ENCODE measurements at regions not wholly inside any gene's neighbourhood (a gene's known extent, or its start where the extent isn't known, plus 50 kb on each side); places are given as distances from the start of the nearest gene placed in this dataset.
"Not testable (repeated sequence)": the region's sequence is repeated elsewhere in the genome, so short reads cannot be mapped to it uniquely, and the experiment has no call there.

GRCh38 chr3:39655718-39656117 is 153.7 kb upstream of the MYRIP start:
- not testable (repeated sequence) for DNase-seq (ENCODE audit: low read depth)

DNA sequence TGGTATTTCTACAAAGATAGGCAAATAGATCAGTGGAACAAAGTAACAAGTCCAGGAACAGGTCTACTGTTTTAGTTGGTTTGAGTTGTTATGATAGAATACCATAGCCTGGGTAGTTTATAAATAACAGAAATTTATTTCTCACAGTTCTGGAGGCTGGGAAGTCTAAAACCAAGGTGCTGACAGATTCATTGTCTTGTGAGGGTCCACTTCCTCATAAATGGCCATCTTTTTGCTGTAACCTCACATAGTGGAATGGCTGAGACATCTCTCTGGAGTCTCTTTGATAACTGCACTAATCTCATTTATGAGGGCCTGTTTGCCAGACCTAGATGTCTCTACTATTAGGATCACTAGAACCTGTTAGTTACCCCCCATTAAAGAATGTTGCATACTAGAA is 152.3 kb upstream of the MYRIP start:
- no peak for DNase-seq (ENCODE audit: low read depth)

DNA sequence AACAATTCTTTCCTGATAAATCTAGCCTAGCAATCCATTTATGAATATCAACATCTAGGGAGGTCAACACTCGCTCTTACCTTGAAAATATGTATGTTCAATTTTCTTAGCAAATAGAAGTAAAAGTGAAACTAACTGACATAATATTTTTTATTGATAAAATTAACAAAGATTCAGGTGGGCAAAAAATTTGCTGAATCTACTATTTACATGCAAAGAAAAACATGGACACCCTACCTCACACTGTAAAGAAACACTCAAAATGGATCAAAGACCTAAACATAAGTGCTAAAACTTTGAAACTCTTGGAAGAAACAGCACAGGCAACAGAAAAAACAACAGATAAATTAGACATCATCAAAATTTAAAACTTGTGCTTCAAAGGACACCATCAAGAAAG is 151.6 kb upstream of the MYRIP start:
- DNase-seq (ENCODE audit: low read depth): no peak

DNA sequence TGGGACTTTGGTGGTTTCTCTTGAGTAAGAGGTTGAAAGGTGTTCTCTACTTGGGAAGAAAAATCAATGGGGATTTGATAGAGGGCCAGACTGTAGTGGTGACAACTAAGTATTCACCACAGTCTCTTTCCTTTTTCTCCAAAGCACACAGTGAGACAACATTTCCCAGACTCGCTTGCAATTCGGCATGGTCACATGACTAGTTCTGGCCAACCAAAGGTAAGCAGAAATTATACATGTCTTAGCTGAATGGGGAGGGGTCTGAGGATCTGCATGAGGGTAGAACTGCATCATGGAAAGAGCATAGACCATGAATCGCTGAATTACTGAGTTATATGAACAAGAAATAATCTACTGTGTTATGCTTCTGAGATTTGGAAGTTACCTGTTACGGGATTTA is 144.5 kb upstream of the MYRIP start:
- DNase-seq (ENCODE audit: low read depth): no peak

- no peak for DNase-seq (ENCODE audit: low read depth)
Measured at GRCh38 chr3:39665441-39665840, 144.0 kb upstream of the MYRIP start.

GRCh38 chr3:39668420-39668819 is 141.0 kb upstream of the MYRIP start:
- peak; percentile 61 for DNase-seq (ENCODE audit: low read depth)

DNA sequence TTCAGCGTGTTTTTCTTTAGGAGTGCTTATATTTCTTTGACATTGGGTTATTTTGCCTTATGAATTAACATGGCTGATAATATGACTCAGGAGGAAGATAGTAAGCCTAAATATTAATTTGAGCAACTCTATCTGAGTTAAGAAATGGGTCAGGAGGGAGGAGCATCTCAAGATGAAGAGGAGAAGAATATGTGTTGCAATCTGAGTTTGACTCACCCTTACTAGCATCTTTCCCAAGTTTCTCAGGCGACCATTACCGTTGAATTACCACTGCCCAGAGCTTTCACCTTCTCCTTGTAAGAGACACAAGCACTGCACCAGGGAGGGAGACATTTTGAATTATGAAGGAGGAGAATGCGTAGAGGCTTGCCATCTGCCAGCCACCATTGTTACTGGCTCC is 138.3 kb upstream of the MYRIP start:
- DNase-seq (ENCODE audit: low read depth): no peak

GRCh38 chr3:39671600-39671999 is 137.8 kb upstream of the MYRIP start:
- DNase-seq (ENCODE audit: low read depth): no peak

DNA sequence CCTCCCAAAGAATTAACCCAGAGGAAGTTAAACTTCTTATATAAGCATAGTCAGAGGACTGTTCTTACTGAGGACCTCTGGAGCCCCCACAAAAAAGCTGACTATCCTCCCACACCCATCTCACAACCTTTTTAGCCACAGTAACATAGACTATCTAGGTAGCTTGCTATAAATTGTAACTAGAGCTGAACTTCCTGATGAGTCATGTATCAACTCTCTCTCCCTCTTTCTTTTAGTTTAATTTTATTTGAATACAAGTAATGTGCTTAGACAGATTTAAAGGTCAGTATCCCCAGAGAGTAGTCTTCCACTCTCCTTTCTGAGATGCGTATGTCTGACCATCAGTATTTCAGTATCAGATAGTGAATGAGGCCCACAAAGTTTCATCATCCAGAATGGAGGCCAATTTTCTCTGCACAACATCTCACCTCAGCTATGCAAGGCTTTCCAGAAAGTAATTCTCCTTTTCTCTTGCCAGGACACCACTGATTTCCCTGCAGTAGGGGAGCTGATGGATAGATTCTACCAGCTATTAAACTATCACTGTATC is 104.0 kb upstream of the MYRIP start:
- DNase-seq (ENCODE audit: low read depth): no peak

- peak; percentile 61 for DNase-seq (ENCODE audit: low read depth)
Measured at GRCh38 chr3:39707314-39707909, 102.0 kb upstream of the MYRIP start.

DNA sequence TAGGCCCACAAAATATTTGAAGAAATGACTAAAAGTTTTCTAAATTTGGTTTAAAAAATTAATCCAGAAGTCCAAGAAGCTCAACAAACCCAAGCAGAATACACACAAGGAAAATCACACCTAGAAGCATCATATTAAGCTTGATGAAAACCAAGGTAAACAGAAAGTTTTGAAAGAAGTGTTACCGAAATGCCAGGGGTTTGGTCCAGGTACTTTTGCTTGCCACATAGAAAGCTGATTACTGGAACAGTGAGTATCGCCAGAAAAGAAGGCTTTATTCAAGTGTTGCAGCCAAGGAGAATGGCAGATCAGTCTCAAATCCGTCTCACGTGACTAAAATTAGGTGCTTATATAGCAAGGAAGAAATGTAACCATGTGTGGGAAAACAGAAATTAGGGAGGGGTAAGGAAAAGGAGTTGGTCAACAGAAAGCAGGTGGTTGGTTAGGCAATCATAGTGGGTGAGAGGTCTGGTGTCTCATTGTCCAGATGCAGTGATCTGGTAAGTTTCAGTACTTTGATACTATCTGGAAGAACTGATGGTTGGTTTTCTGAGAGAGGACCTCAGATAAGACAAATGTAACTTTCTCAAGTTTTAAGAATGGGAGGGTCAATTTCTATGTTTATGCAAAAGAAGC is 96.9 kb upstream of the MYRIP start:
- no peak for DNase-seq (ENCODE audit: low read depth)

DNA sequence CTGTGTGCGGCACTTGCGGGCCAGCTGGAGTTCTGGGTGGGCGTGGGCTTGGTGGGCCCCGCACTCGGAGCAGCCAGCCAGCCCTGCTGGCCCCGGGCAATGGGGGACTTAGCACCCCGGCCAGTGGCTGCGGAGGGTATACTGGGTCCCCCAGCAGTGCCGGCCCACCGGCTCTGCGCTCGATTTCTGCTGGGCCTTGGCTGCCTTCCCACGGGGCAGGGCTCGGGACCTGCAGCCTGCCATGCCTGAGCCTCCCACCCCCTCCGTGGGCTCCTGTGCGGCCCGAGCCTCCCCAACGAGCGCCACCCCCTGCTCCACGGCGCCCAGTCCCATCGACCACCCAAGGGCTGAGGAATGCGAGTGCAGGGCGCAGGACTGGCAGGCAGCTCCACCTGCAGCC is 96.1 kb upstream of the MYRIP start:
- DNase-seq (ENCODE audit: low read depth): not testable (repeated sequence)

DNA sequence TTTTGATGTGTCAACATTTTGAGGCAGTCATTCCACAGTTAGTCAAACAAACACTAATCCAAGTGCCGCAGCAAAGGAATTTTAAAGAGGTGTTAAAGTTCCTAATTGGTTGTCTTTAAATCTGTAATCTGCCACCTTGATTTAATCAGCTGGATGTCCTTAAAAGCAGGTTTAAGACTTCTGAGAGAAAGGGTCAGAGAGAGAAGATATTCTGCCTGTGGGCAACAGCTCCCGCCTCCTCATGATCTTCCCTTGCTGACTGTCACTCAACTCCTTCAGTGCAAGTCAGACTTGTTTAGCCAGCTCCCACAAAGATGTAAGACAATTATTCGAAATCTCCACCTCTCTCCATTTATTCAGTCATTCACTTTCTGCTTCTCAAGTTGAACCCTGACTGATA is 92.6 kb upstream of the MYRIP start:
- no peak for DNase-seq (ENCODE audit: low read depth)

DNA sequence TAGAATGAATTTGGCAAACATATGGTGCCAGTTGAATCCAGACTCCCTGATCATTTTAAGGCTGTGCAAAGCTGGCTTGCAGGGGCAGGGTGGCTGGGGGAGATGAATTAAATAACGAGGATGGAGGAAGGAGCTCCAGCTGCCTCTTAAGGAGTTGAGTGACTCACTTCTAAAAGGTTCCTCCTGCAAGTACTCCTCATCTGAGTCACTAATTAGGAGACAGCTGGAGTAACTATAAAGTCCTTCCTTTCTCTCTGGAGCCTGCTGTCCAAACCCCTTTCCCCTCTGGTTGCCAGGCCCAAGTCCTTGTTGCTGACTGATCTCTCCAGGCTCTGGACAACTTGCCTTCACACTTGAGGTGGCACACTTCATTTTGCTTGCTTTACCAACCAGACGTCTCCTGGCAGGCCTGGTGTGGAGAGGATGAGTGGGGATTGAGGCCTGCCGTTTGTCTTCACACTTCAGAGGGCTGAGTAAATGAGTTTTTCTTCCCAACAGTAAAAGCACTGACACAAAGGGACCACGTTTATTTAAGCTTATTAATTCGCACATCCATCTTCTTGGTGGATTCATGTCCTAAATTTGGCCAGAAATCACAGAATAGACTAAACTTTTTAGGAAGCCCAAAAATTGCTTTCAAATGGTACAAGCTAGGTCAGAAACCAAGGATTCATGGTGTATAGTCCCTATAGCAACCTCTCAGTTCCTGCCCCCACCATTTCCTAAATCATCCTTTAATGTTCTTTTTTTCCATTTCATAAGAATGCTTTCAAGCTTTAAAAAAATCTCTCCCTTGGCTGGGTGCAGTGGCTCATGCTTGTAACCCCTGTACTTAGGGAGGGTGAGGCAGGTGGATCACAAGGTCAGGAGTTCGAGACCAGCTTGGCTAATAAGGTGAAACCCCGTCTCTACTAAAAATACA is 90.5 kb upstream of the MYRIP start:
- peak; percentile 32 for DNase-seq (ENCODE audit: low read depth)

DNA sequence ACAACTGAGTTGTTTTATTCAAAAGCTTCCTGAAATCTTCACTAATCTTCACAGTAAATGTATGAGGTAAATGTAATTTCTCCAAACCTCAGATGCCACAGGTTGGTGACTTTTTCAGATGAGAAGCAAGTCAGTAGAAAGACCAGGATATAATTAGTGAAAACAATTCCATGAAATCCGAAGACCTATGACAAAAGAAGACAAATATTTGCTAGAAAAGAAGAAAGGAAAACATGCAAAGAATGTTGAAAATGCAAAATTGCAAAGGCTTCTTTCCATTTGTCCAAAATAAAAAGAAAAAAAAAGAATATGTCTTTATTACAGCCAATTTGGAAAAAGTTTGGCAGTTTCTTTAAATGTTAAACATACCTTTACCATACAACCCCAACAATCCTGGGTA is 88.3 kb upstream of the MYRIP start:
- no peak for DNase-seq (ENCODE audit: low read depth)

DNA sequence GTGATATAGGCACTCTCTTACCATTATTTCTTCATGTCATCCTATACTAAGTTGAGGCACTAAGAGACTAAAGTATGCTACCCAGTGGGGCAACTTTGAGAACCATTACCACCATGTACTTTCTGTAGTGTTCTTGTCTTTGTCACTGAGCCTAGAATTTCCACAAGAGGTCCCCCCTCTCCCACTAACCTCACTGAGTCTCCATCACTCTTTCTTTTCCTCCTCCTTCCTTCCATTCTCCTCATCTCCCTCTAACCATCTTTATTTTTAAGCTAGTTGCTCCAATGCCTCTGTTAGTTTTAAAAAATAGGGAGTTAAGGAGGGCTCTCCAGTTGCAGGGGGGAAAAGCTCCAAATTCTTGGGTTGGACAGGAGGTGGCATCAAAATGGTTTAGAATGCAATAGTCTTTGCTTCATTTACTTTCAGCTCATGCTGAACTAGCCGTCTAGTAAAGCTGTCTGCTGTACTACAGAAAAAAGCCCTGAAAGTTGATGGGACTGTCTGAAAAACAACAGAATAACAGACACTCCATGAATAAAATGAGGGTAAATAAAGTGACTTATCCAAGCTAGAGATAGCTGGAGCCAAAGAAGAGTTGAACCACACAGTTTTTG is 85.1 kb upstream of the MYRIP start:
- peak; percentile 2 for DNase-seq (ENCODE audit: low read depth)

- DNase-seq (ENCODE audit: low read depth): no peak
Measured at GRCh38 chr3:39725321-39725720, 84.1 kb upstream of the MYRIP start.

GRCh38 chr3:39727415-39727814 is 82.0 kb upstream of the MYRIP start:
- peak; percentile 13 for DNase-seq (ENCODE audit: low read depth)

GRCh38 chr3:39733804-39734203 is 75.6 kb upstream of the MYRIP start:
- no peak for DNase-seq (ENCODE audit: low read depth)

- not testable (repeated sequence) for DNase-seq (ENCODE audit: low read depth)
Measured at GRCh38 chr3:39739658-39740057, 69.8 kb upstream of the MYRIP start.

GRCh38 chr3:39744746-39745145 is 64.7 kb upstream of the MYRIP start:
- DNase-seq (ENCODE audit: low read depth): no peak

DNA sequence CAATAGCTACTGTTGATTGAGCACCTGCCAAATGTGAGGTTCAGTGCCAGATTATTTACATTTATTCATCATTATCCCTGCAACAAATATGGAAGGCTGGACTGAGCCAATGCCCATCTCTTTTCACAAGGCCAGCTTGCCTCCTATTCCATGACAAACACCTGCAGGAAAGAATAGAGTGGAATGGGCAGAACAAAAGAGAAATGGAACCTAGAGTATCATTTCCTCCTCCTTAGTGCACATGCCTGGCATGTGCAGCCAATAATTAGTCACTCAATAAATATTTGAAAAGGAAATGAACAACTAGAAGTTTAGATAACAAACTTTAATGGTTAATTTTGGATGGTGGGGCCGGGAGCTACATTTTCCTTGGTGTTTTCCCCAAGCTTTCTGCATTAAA is 61.4 kb upstream of the MYRIP start:
- DNase-seq (ENCODE audit: low read depth): peak; percentile 6

Measured in ELR (cell line).